ENCODE measurements at regions not wholly inside any gene's neighbourhood (a gene's known extent, or its start where the extent isn't known, plus 50 kb on each side); places are given as distances from the start of the nearest gene placed in this dataset.

- Histone ChIP-seq H3K4me1 (replicated peaks in 1 of 4; ENCODE audit: control insufficient read depth in 3 of 4, insufficient read depth in 4 of 4, low read length in 3 of 4) (peaks cover 0 to 4% (median 2%) of the 10 kb centered on the region in 4 experiments; a peak in 3 of 7 replicates), H2BK20ac (ENCODE audit: low read length) (no peak overlapping the region), H3K56ac (replicated peaks; ENCODE audit: insufficient read length, low read depth, low read length) (no peak overlapping the region), H2BK12ac (ENCODE audit: low read depth, low read length) (no peak overlapping the region), H4K20me1 (replicated peaks in 1 of 2; ENCODE audit: control insufficient read depth in 1 of 2, insufficient read depth in 2 of 2, low read length in 2 of 2) (no peaks in the 10 kb centered on the region), H3K27me3 (replicated peaks in 1 of 4; ENCODE audit: control insufficient read depth in 3 of 4, extremely low read depth in 1 of 4, insufficient read depth in 3 of 4, low read length in 3 of 4) (no peaks in the 10 kb centered on the region), H2AK5ac (ENCODE audit: low read depth, low read length) (no peak overlapping the region), H3K9ac (replicated peaks in 1 of 4; ENCODE audit: extremely low read depth in 1 of 4, low read depth in 3 of 4, low read length in 3 of 4) (no peak overlapping the region), H4K5ac (ENCODE audit: insufficient read length, low read depth, low read length) (no peak overlapping the region), H2BK120ac (replicated peaks; ENCODE audit: low read depth, low read length) (no peak overlapping the region), H3K4me3 (ENCODE audit: extremely low read depth in 1 of 4, insufficient read depth in 2 of 4, low read depth in 3 of 4, low read length in 4 of 4) (no peak overlapping the region), H3K79me2 (ENCODE audit: control insufficient read depth in 1 of 2, insufficient read depth in 2 of 2, low read length in 2 of 2) (no peaks in the 10 kb centered on the region), H4K8ac (ENCODE audit: extremely low read depth, insufficient read depth, low read length) (no peak overlapping the region), H3K9me3 (ENCODE audit: insufficient read depth in 2 of 2, low read depth in 1 of 2, low read length in 1 of 2) (no peaks in the 10 kb centered on the region), H3K79me1 (ENCODE audit: low read depth, low read length) (no peaks in the 10 kb centered on the region), H3K23ac (ENCODE audit: insufficient read length) (no peak overlapping the region), H3K27ac (ENCODE audit: low read depth, low read length) (no peak overlapping the region), H3K14ac (ENCODE audit: insufficient read length) (no peak overlapping the region), H3K18ac (ENCODE audit: extremely low read depth, low read length) (no peak overlapping the region), H3K4me2 (ENCODE audit: insufficient read depth in 1 of 2, low read depth in 2 of 2, low read length in 2 of 2) (no peak overlapping the region), H3K23me2 (ENCODE audit: low read depth, low read length) (no peaks in the 10 kb centered on the region), H2BK5ac (ENCODE audit: low read depth, low read length) (no peak overlapping the region), H3K4ac (replicated peaks; ENCODE audit: insufficient read length, low read depth, low read length) (no peak overlapping the region), H3K36me3 (ENCODE audit: control insufficient read depth in 2 of 4, insufficient read depth in 4 of 4, low read length in 3 of 4) (no peaks in the 10 kb centered on the region), H4K91ac (replicated peaks; ENCODE audit: insufficient read length, low read length) (no peak overlapping the region), H2BK15ac (ENCODE audit: low read length) (no peak overlapping the region), H2AFZ (ENCODE audit: low read length) (no peak overlapping the region)
- FAIRE-seq (no peak), DNase-seq (ENCODE audit: low read depth in 1 of 2, low spot score in 2 of 2) (no peak)
- WGBS, 2 experiments (ENCODE audit: extremely low coverage in 1 of 2, insufficient coverage in 1 of 2, insufficient read length in 1 of 2, insufficient replicate concordance in 2 of 2, low coverage in 1 of 2, low lambda C conversion rate in 2 of 2, missing lambda C conversion rate in 1 of 2) = 93% methylated on average over 6 of the region's 6 CpGs; no CpG with 5 or more reads in 1 of the 2 experiments
- CTCF ChIA-PET (ENCODE audit: partially characterized antibody) = no interaction called here
- POLR2A ChIA-PET (ENCODE audit: partially characterized antibody) = no interaction called here
- TF ChIP-seq CREB1 (IDR thresholded peaks at IDR 0.05) (no peak), GABPA (IDR thresholded peaks at IDR 0.05; ENCODE audit: borderline replicate concordance, insufficient read depth, low read length) (no peak), CBX8 (IDR thresholded peaks at IDR 0.05; ENCODE audit: borderline replicate concordance, low read depth, low read length) (no peak), SIX5 (IDR thresholded peaks at IDR 0.05; ENCODE audit: low read depth, low read length) (no peak), CTCF (IDR thresholded peaks at IDR 0.05; ENCODE audit: control extremely low read depth in 1 of 3, insufficient read depth in 1 of 3, low read depth in 1 of 3, low read length in 3 of 3) (no peak), EZH2 (IDR thresholded peaks at IDR 0.05; ENCODE audit: low read depth, low read length, severe bottlenecking) (no peak), JUND (IDR thresholded peaks at IDR 0.05; ENCODE audit: low read length) (no peak), EGR1 (IDR thresholded peaks at IDR 0.05; ENCODE audit: borderline replicate concordance, low read depth, low read length) (no peak), TCF12 (IDR thresholded peaks at IDR 0.05; ENCODE audit: low read depth, low read length) (no peak), BACH1 (IDR thresholded peaks at IDR 0.05; ENCODE audit: low read length) (no peak), USF2 (IDR thresholded peaks at IDR 0.05; ENCODE audit: low read length) (no peak), SUZ12 (IDR thresholded peaks at IDR 0.05; ENCODE audit: low read length) (no peak)
Measured at GRCh38 chr3:72272356-72272755, 487.4 kb upstream of the PROK2 start.

All from H1 (cell line).